Chondrocyte (in vitro differentiated cells): ENCODE measurements at regions not wholly inside any gene's neighbourhood (a gene's known extent, or its start where the extent isn't known, plus 50 kb on each side); places are given as distances from the start of the nearest gene placed in this dataset.

Experiments used
- DNase-seq: peaks from one replicate; pipeline ENCODE4 v3.0.0; 2021; ENCODE audit warnings: mixed read lengths, low spot score
- H3K27ac Mint-ChIP-seq: one replicate; pipeline ENCODE4 v1.8.0; 2021; ENCODE audit warnings: mild to moderate bottlenecking, moderate library complexity, mixed read lengths; ENCODE audit not compliant: unreplicated experiment
- H3K27me3 Mint-ChIP-seq: 2 replicates; pipeline ENCODE4 v1.8.0; 2021; ENCODE audit warnings: low read depth, mixed read lengths
- H3K36me3 Mint-ChIP-seq: 2 replicates; pipeline ENCODE4 v1.8.0; 2021; ENCODE audit warnings: low read depth, mixed read lengths
- H3K4me1 Mint-ChIP-seq: 2 replicates; pipeline ENCODE4 v1.8.0; 2021; ENCODE audit warnings: low read depth, mild to moderate bottlenecking, mixed read lengths
- H3K4me3 Mint-ChIP-seq: one replicate; pipeline ENCODE4 v1.8.0; 2021; ENCODE audit warnings: mild to moderate bottlenecking, moderate library complexity, mixed read lengths; ENCODE audit not compliant: unreplicated experiment
- H3K9me3 Mint-ChIP-seq: 2 replicates; pipeline ENCODE4 v1.8.0; 2021; ENCODE audit warnings: low read depth, mixed read lengths
- CTCF ChIP-seq: fragments of 200-600 bp; sonication (generic); IDR thresholded peaks from 2 replicates; pipeline ENCODE4 v1.5.0; 2021; ENCODE audit warnings: antibody characterized with exemption, mild to moderate bottlenecking, moderate library complexity

DNA sequence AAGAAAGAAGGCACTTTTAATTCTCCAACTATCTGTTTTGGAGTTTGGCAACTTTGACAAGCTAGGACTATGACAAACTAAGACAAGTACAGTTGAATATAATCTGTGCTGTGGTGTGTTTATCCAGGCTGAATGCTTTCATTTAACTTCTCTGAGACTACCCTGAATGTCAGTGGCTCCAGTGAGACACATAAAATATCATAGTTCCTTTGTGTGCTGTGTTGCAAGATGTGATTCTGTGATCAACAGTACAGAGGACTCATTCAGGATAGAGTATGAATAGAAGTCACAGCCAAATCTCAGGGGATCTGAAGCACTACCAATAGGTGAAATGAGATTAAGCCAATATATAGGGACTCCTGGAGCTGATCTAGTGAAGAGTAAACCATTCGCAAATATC lies 876.9 kb upstream of the FBXO33 start:
- Mint-ChIP-seq H3K27ac (no peak overlapping the region), H3K4me3 (no peak overlapping the region), H3K9me3 (no peaks in the 10 kb centered on the region), H3K4me1 (no peaks in the 10 kb centered on the region), H3K27me3 (no peaks in the 10 kb centered on the region), H3K36me3 (no peaks in the 10 kb centered on the region)
- TF ChIP-seq CTCF = no peak
- no peak for DNase-seq

DNA sequence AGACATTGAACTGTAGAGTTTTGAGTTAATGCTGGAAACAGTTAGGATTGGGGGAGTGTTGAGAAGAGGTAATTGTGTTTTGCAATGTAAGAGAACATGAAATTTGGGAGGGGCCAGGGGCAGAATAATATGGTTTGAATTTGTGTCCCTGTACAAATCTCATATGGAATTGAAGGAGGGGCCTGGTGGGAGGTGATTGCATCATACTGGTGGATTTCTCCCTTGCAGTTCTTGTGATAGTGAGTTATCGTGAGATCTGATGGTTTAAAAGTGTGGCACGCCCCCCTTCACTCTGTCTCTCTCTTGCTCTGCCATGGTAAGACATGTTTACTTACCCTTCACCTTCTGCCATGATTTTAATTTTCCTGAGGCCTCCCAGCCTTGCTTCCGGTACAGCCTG lies 876.0 kb upstream of the FBXO33 start:
- Mint-ChIP-seq H3K36me3 (no peaks in the 10 kb centered on the region), H3K9me3 (no peaks in the 10 kb centered on the region), H3K4me3 (no peak overlapping the region), H3K4me1 (no peaks in the 10 kb centered on the region), H3K27ac (no peak overlapping the region), H3K27me3 (no peaks in the 10 kb centered on the region)
- no peak for DNase-seq
- no peak for TF ChIP-seq CTCF

- no peak for DNase-seq
- Mint-ChIP-seq H3K4me3 (no peak overlapping the region), H3K36me3 (no peaks in the 10 kb centered on the region), H3K27me3 (no peaks in the 10 kb centered on the region), H3K9me3 (peaks cover 9% of the 10 kb centered on the region), H3K27ac (no peak overlapping the region), H3K4me1 (no peaks in the 10 kb centered on the region)
- no peak for TF ChIP-seq CTCF
Measured at GRCh38 chr14:40296821-40297220, 864.6 kb upstream of the FBXO33 start.

DNA sequence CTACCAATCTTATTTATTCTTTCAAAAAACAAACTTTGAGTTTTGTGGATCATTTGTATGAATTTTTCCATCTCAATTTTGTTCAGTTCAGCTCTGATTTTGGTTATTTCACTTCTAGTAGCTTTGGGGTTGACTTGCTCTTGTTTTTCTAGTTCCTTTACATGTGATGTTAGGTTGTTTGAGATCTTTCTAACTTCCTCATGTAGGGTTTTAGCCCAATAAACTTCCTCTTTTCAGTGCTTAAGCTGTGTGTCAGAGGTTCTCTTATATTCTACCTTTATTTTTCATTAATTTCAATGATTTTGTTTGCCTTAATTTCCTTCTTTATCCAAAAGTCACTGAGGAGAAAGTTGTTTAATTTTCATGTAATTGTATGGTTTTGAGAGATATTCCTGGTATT lies 860.4 kb upstream of the FBXO33 start:
- H3K4me3 Mint-ChIP-seq = no peak overlapping the region
- DNase-seq = no peak
- H3K4me1 Mint-ChIP-seq = no peaks in the 10 kb centered on the region
- TF ChIP-seq CTCF = no peak
- H3K27me3 Mint-ChIP-seq = no peaks in the 10 kb centered on the region
- peaks cover 19% of the 10 kb centered on the region for H3K9me3 Mint-ChIP-seq
- H3K27ac Mint-ChIP-seq = no peak overlapping the region
- H3K36me3 Mint-ChIP-seq = peaks cover 2% of the 10 kb centered on the region

GRCh38 chr14:40282196-40282595 lies 850.0 kb upstream of the FBXO33 start:
- Mint-ChIP-seq H3K4me3 (no peak overlapping the region), H3K4me1 (no peaks in the 10 kb centered on the region), H3K27me3 (no peaks in the 10 kb centered on the region), H3K36me3 (no peaks in the 10 kb centered on the region), H3K9me3 (peaks cover 2% of the 10 kb centered on the region), H3K27ac (no peak overlapping the region)
- no peak for TF ChIP-seq CTCF
- no peak for DNase-seq
